CD4-positive, alpha-beta T cell treated with Interleukin-4 for 1 hour (primary cell): ENCODE measurements at regions not wholly inside any gene's neighbourhood (a gene's known extent, or its start where the extent isn't known, plus 50 kb on each side); places are given as distances from the start of the nearest gene placed in this dataset.

Source experiments
- DNase-seq, 2 donors: peaks; one replicate each; pipeline ENCODE4 v3.0.0-alpha.2; 2020 to 2022

GRCh38 chrX:68942840-68943239, 114.0 kb downstream of the EFNB1 start:
- no peak for DNase-seq

DNA sequence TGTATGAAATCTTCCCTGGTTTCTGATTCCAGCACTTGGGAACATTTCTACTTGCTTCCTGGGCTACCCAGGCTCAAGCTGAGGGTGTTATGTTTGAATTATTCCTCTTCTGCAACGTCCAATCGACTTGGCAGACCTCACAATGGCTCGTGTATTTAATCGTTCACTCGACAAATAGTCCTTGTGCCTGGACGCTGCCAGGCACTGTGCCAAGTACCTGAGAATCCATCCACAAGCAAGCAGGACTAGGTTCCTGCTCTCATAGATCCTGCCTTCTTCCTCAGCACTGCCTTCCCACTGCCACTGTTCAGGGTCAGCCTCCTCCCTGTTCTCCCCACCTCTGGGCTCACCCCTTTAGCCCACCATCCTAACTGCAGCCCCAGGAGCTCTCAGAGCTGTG, 113.3 kb downstream of the EFNB1 start:
- no peak for DNase-seq

GRCh38 chrX:68941385-68941952, 112.6 kb downstream of the EFNB1 start:
- no peak for DNase-seq

GRCh38 chrX:68940601-68941000, 111.8 kb downstream of the EFNB1 start:
- DNase-seq, result no peak

GRCh38 chrX:68939868-68940267, 111.0 kb downstream of the EFNB1 start:
- no peak for DNase-seq

- DNase-seq, result no peak
These were observed 109.6 kb downstream of the EFNB1 start for GRCh38 chrX:68938244-68939004.

DNA sequence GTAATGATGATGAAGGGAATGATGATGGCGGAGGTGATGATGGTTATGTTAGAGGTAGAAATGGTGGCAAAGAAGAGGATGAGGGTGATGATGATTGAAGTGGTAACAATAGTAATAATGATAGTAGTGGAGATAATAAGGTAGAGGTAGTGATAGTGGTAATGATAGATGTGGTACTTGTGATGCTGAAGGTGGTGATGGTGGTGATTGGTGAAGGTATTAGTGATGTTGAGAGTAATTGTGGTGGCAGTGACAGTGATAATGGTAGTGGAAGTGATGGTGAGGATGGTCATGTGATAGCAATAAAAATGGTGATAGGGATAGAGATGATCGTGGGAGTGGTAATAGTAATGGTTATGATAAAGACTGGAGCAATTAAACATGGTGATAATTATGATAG, 108.8 kb downstream of the EFNB1 start:
- no peak for DNase-seq

- no peak for DNase-seq
These were observed 107.8 kb downstream of the EFNB1 start for GRCh38 chrX:68936608-68937007.

- no peak for DNase-seq
These were observed 107.3 kb downstream of the EFNB1 start for GRCh38 chrX:68936126-68936525.

- DNase-seq, result peak in 1 of 2 donors; percentile 1
These were observed 106.5 kb downstream of the EFNB1 start for GRCh38 chrX:68935362-68935761.

- DNase-seq, result peak in 1 of 2 donors; percentile 2
These were observed 106.1 kb downstream of the EFNB1 start for GRCh38 chrX:68934922-68935321.

GRCh38 chrX:68934421-68934820, 105.6 kb downstream of the EFNB1 start:
- DNase-seq, result peak in 1 of 2 donors; percentile 4

- DNase-seq, result no peak
These were observed 103.8 kb downstream of the EFNB1 start for GRCh38 chrX:68932611-68933010.

DNA sequence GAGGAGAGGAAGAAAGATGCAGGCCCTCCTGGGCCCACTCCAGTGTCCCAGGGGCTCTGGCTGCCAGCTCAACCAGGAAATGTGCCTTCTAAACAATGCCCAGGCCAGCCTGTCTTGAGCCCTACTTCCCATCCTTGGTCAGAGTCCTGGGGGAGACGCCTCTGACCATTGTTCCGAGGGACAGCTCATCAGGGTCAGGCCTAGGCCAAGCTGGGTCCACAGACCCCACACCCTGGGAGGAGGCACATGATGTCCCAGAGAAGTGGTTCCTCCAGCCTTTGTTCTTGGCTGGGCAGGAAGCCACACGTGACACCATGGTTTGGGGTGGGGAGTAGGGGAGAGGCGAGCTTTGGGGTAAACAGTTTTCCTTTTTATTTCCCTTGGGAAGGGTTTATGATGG, 102.5 kb downstream of the EFNB1 start:
- no peak for DNase-seq

- DNase-seq, result no peak
These were observed 101.9 kb downstream of the EFNB1 start for GRCh38 chrX:68930542-68931317.

DNA sequence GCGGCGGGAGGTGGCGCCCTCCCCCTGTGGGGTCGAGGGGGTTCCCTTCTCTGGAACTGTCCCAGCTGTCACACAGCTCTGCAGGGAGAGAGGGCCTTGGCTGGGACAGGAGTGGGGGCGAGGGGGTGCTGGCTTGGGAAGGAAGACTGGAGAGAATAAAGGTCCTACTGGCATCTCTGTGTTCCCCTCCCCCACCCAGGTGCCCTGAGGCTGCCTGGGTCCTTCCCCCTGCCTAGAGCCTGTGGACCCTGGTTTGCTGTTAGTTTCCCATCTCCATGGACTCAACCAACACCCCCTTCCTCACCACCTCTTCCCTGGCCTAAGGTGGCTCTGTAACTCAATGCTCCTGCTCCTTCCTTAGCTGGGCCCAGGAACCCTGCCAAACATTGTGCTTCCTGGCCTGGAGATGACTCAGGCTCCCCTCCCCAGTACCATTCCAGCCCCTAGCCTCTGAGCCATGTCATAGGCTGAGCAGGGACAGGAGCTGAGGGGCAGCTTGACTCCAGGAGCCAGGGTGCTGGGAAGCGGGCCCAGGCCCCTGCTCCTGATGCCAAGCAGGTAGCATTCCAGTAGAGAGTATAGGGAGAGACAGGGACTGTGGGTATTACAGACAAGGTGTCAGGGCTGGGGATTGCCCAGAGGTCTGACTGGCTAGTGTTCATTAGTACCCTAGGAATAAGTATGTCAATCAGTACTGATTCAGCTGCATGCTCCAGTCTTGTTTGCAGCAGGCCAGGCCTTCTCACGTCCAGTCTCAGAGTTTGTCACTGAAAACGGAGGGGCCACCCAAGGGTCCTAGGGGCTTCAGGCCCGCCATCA, 100.7 kb downstream of the EFNB1 start:
- no peak for DNase-seq

DNA sequence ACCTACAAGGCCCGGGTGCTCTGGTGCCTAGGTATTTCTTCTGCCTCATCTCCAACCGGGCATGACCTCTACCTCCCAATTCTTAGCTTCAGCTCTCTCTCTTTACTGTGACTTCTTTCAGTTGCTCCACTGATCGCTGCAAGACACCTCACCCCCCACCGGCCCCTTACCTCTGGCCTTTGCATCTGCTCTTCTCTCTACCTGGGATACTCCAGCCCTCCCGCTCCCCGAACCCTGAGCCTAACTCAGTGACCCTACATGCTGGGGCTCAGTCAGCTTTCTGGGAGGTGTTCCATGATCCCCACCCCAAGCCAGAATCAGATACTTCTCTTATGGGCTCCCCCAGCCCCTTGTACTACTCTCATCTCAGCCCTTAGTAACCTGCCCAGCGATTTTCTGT, 99.6 kb downstream of the EFNB1 start:
- DNase-seq, result no peak

DNA sequence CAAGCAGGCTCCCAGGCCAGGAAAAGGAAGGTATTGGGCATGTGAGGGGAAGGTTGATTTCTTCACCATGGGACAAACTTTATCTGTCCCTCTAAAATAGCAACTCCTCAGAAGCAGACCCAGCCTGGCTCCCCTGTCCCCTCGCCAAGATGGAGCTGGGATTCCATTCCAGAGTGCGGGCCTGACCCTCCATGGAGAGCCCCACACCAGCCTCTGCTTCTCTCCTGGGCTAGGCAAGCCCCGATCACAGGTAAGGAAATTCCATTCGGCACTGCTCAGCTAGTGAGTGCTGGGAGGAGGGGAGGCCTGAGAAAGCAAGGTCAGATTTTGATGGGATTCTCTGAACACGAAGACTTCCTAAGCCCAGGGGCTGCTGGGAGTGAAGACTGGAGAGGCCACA, 98.4 kb downstream of the EFNB1 start:
- no peak for DNase-seq

GRCh38 chrX:68923147-68923546, 94.3 kb downstream of the EFNB1 start:
- no peak for DNase-seq

DNA sequence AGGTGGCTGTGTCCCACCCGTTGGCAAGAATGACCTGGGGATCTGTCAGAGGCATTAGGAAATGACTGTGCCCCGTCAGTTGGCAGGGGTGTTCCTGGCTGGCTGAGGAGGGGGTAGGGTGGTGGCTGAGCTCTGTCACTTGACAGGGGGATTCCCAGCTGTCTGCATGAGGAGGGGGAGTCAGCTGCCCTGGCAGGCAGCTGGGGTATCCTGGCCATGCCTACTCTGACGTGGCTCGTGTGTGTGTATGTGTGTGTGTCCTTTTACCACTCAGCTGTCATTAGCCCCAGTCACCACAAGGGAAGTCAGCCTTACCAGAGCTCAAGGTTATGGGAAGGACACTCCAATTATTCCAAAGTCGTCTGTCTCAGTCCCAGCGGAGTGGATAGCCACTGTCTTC, 93.2 kb downstream of the EFNB1 start:
- no peak for DNase-seq

DNA sequence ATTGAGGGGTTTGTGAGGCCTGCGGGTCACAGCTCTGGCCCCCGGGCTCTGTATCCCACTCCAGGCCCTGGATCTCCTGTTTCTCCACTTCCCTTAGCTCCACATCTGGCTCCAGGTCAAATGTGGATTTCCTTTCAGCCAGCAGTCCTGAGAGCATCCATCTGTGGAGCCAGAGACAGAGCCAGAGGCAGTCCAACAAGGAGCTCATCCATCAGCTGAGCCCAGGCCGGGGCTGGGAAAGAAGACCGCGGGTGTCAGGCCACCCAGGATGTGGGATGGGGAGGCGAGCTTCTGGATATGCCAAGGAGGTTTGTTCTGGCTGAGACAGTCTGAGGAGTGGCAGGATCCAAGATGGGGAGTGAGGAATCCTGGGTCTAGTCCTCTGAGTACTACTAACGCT, 91.7 kb downstream of the EFNB1 start:
- DNase-seq, result no peak

DNA sequence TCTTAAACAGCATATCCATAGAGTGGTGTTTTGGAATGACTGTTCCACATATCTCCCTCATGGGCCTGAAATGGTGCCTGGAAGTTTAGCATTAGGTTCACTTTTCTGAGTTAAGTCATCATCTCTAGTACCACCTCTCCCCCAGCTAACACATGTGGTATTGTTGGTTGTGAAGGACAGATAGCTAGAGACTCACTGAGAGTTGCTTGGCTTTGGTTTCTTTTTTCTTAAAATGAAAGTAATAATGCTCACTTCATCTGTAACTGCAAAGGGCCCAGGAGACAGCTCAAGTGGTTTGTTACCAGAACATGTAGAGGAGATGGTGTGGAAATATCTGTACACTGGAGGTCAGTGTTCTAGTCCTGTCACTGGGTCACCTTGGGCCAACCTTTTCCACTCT, 90.9 kb downstream of the EFNB1 start:
- DNase-seq, result no peak

- no peak for DNase-seq
These were observed 89.4 kb downstream of the EFNB1 start for GRCh38 chrX:68918202-68918601.
